ENCODE measurements at regions not wholly inside any gene's neighbourhood (a gene's known extent, or its start where the extent isn't known, plus 50 kb on each side); places are given as distances from the start of the nearest gene placed in this dataset.

DNA sequence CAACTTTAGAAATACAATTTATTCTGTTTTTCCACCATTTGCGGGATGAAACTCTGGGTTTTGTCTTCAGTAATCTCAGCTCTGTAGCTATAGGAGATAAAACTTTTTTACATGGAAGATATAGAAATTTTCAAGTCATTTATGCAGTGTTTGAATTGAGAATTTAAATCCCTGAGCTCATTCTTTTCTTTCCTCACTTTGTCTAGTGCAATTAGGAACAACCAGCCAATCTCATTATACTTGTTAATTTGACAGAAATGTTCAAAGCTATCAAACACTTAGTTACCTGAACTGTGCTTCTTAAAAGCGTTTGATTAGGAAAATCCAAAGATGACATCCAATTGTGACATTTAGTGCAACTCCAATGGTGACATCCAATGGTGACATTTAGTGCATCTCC is 1014.3 kb downstream of the SLITRK5 start:
- ChIA-PET CTCF (no interaction called here), POLR2A (ENCODE audit: unreplicated experiment) (no interaction called here)
- Histone ChIP-seq H3K56ac (ENCODE audit: extremely low read depth, insufficient read depth, low read length) (no peak overlapping the region), H3K9me3 (ENCODE audit: control insufficient read depth, insufficient read depth, low read length) (no peaks in the 10 kb centered on the region), H2BK5ac (ENCODE audit: low read depth, low read length, poor library complexity, severe bottlenecking) (no peak overlapping the region), H3K36me3 (ENCODE audit: control insufficient read depth, insufficient read depth, low read length) (no peaks in the 10 kb centered on the region), H3K9me1 (ENCODE audit: insufficient read depth, low read length) (no peaks in the 10 kb centered on the region), H3K4me1 (ENCODE audit: control insufficient read depth, insufficient read depth, low read length) (no peaks in the 10 kb centered on the region), H4K8ac (ENCODE audit: low read depth in 2 of 2, low read length in 2 of 2) (no peak overlapping the region), H2BK120ac (ENCODE audit: low read depth, low read length) (no peak overlapping the region), H3K27ac (ENCODE audit: insufficient read depth, low read length) (no peak overlapping the region), H3K23ac (ENCODE audit: low read depth, low read length) (no peak overlapping the region), H2BK15ac (ENCODE audit: low read depth, low read length) (no peak overlapping the region), H2AK9ac (replicated peaks; ENCODE audit: low read depth, low read length, poor library complexity) (no peak overlapping the region), H4K20me1 (ENCODE audit: insufficient read depth, low read length) (no peaks in the 10 kb centered on the region), H4K91ac (ENCODE audit: insufficient read depth, low read depth, low read length) (no peak overlapping the region), H4K5ac (ENCODE audit: low read depth, low read length) (no peak overlapping the region), H3K4me2 (ENCODE audit: low read depth, low read length) (no peak overlapping the region), H3K27me3 (ENCODE audit: control insufficient read depth, insufficient read depth, low read length) (no peaks in the 10 kb centered on the region), H3K18ac (ENCODE audit: low read depth, low read length) (no peak overlapping the region), H3K79me1 (ENCODE audit: low read depth in 1 of 2, low read length in 2 of 2) (no peaks in the 10 kb centered on the region), H3K9ac (ENCODE audit: low read depth, low read length) (no peak overlapping the region), H3K14ac (replicated peaks; ENCODE audit: low read depth, low read length) (no peak overlapping the region), H3K4me3 (ENCODE audit: insufficient read depth, low read depth, low read length) (no peak overlapping the region), H2AFZ (replicated peaks; ENCODE audit: low read length, poor library complexity) (no peak overlapping the region), H2AK5ac (ENCODE audit: low read depth, low read length) (no peak overlapping the region), H2BK20ac (ENCODE audit: low read depth, low read length) (no peak overlapping the region), H3K4ac (ENCODE audit: low read depth, low read length) (no peak overlapping the region)
- intact Hi-C loops (cut with micrococcal nuclease) (no loop called here), dilution Hi-C loops (cut with HindIII; ENCODE audit: low sequenced_read_pairs, unreplicated experiment) (no loop called here), in situ Hi-C loops (cut with MboI; ENCODE audit: low sequenced_read_pairs) (no loop called here)
- no peak for TF ChIP-seq RFX5 (IDR thresholded peaks at IDR 0.05; ENCODE audit: low read depth, low read length)
- no TSS peak for BruUV-seq (replicated peaks)
- no CpG with 5 or more reads among the region's 2 CpGs for WGBS, 2 experiments (ENCODE audit: extremely low coverage in 2 of 2, insufficient read length in 1 of 2)
- no peak for ATAC-seq (ENCODE audit: low read depth)
- no peak for DNase-seq

Measured in IMR-90 (cell line).